Lower leg skin (tissue), 4 donors: ENCODE measurements at regions not wholly inside any gene's neighbourhood (a gene's known extent, or its start where the extent isn't known, plus 50 kb on each side); places are given as distances from the start of the nearest gene placed in this dataset.

ENCODE experiments used
- DNase-seq, 2 donors: peaks; one replicate each; pipeline ENCODE4 v3.0.0-alpha.2; 2019; ENCODE audit warnings: low spot score in 2 of 2
- H3K4me3 ChIP-seq: fragments of 200-600 bp; sonication (generic); 2 replicates; pipeline ENCODE4 v1.5.1; 2017; ENCODE audit warnings: mild to moderate bottlenecking, low read depth; ENCODE audit not compliant: poor library complexity, severe bottlenecking
- CTCF ChIP-seq, 3 donors: fragments of 450-650 bp; IDR thresholded peaks; one replicate each; pipeline ENCODE4 v1.5.1; 2016; ENCODE audit warnings: antibody characterized with exemption in 3 of 3, mild to moderate bottlenecking in 3 of 3, moderate library complexity in 2 of 3
- POLR2A ChIP-seq, 2 donors: fragments of 450-650 bp; IDR thresholded peaks; one replicate each; pipeline ENCODE4 v1.6.1; 2016 to 2017; ENCODE audit warnings: antibody characterized with exemption in 2 of 2, mild to moderate bottlenecking in 1 of 2, moderate library complexity in 1 of 2
- WGBS, 2 donors: methylation state at CpG; one replicate each; pipeline ENCODE4 v1.1.5; 2018; 5-methylcytosine and 5-hydroxymethylcytosine counted together
- intact Hi-C: fragments of 100-400 bp; cut with DNase I; formaldehyde crosslinking; loops from one replicate; pipeline ENCODE4 v1.15.0; 2023; ENCODE audit warnings: low total_unique reads

GRCh38 chr13:86813198-86813597 is 858.0 kb upstream of the SLITRK5 start:
- no peak for TF ChIP-seq POLR2A (IDR thresholded peaks at IDR 0.05)
- TF ChIP-seq CTCF (IDR thresholded peaks at IDR 0.05): no peak
- WGBS, 2 donors: 12 to 48% methylated on average over 1 of the region's 1 CpG
- DNase-seq: no peak
- H3K4me3 ChIP-seq: no peak overlapping the region
- intact Hi-C loops: no loop called here

- no peak for DNase-seq
- H3K4me3 ChIP-seq: no peak overlapping the region
- TF ChIP-seq POLR2A (IDR thresholded peaks at IDR 0.05) (no peak), CTCF (IDR thresholded peaks at IDR 0.05) (no peak)
- WGBS, 2 donors: 91 to 94% methylated on average over 1 of the region's 1 CpG
- intact Hi-C loops: no loop called here
These were observed 845.8 kb upstream of the SLITRK5 start for GRCh38 chr13:86825410-86825809.

- TF ChIP-seq POLR2A (IDR thresholded peaks at IDR 0.05) (no peak), CTCF (IDR thresholded peaks at IDR 0.05) (no peak)
- DNase-seq: no peak
- WGBS, 2 donors: 81 to 82% methylated on average over 3 of the region's 3 CpGs
- H3K4me3 ChIP-seq: no peak overlapping the region
- intact Hi-C loops: no loop called here
These were observed 844.9 kb upstream of the SLITRK5 start for GRCh38 chr13:86826232-86826631.

GRCh38 chr13:86830046-86830445 is 841.1 kb upstream of the SLITRK5 start:
- 69 to 73% methylated on average over 4 of the region's 4 CpGs for WGBS, 2 donors
- intact Hi-C loops: no loop called here
- no peak for DNase-seq
- H3K4me3 ChIP-seq: no peak overlapping the region
- TF ChIP-seq POLR2A (IDR thresholded peaks at IDR 0.05) (no peak), CTCF (IDR thresholded peaks at IDR 0.05) (no peak)

GRCh38 chr13:86831084-86831483 is 840.1 kb upstream of the SLITRK5 start:
- intact Hi-C loops: no loop called here
- 49 to 50% methylated on average over 1 of the region's 1 CpG for WGBS, 2 donors
- TF ChIP-seq POLR2A (IDR thresholded peaks at IDR 0.05) (no peak), CTCF (IDR thresholded peaks at IDR 0.05) (no peak)
- no peak for DNase-seq
- no peak overlapping the region for H3K4me3 ChIP-seq

GRCh38 chr13:86838411-86839120 is 832.6 kb upstream of the SLITRK5 start:
- no peak for DNase-seq
- H3K4me3 ChIP-seq: no peak overlapping the region
- 78 to 81% methylated on average over 9 to 10 of the region's 10 CpGs for WGBS, 2 donors
- intact Hi-C loops: no loop called here
- no peak for TF ChIP-seq CTCF (IDR thresholded peaks at IDR 0.05)
- TF ChIP-seq POLR2A (IDR thresholded peaks at IDR 0.05): no peak
